AG09309 (cell line): ENCODE measurements at regions not wholly inside any gene's neighbourhood (a gene's known extent, or its start where the extent isn't known, plus 50 kb on each side); places are given as distances from the start of the nearest gene placed in this dataset.
"Not testable (repeated sequence)": the region's sequence is repeated elsewhere in the genome, so short reads cannot be mapped to it uniquely, and the experiment has no call there.

Experiments
- DNase-seq: peaks from one replicate; pipeline ENCODE4 v3.0.0-alpha.2; 2010; ENCODE audit warnings: low read depth
- H3K4me3 ChIP-seq: 2 replicates; pipeline ENCODE4 v1.5.1; 2011; ENCODE audit warnings: mild to moderate bottlenecking, low read depth, low read length, moderate library complexity; ENCODE audit not compliant: control insufficient read depth
- CTCF ChIP-seq: IDR thresholded peaks from 2 replicates; pipeline ENCODE4 v1.5.1; 2011; ENCODE audit warnings: mild to moderate bottlenecking, low read depth, low read length, inconsistent platforms; ENCODE audit not compliant: insufficient read depth, control insufficient read depth; ENCODE audit errors: missing control alignments

DNA sequence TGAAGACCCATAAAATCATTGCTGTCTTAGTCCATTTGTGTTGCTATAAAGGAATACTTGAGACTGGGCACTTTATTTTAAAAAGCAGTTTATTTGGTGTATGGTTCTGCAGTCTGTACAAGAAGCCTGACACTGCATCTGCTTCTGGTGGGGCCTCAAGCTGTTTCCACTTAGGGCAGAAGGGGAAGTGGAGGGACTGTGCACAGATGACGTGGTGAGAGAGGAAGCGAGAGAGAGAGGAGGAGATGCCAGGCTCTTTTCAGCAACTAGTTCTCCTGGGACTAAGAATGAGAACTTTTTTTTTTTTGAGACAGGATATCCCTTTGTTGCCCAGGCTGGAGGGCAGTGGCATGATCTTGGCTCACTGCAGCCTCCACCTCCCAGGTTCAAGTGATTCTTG, 171.9 kb downstream of the NPIPA7 start:
- DNase-seq, H3K4me3 ChIP-seq: not testable (repeated sequence)

DNA sequence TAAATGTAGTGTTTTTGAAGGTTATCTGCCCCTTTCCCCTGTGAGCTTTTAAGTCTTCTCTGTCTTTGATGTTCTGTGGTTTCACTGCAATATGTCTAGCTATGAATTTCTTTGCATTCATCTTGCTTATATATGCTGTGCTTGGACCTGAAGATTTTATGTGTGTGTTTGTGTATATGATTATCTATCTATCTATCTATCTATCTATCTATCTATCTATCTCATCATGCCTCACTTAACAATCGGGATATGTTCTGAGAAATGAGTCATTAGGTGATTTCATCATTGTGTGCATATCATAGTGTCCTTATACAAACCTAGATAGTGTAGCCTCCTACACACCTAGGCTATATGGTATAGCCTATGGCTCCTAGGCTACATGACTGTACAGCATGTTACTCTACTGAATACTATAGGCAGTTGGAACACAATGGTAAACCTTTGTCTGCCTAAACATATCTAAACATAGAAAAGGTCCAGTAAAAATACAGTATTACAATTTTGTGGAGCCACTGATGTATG, 173.9 kb downstream of the NPIPA7 start:
- H3K4me3 ChIP-seq, DNase-seq: not testable (repeated sequence)

GRCh38 chr16:16559179-16559740, 180.3 kb downstream of the NPIPA7 start:
- not testable (repeated sequence) for DNase-seq

DNA sequence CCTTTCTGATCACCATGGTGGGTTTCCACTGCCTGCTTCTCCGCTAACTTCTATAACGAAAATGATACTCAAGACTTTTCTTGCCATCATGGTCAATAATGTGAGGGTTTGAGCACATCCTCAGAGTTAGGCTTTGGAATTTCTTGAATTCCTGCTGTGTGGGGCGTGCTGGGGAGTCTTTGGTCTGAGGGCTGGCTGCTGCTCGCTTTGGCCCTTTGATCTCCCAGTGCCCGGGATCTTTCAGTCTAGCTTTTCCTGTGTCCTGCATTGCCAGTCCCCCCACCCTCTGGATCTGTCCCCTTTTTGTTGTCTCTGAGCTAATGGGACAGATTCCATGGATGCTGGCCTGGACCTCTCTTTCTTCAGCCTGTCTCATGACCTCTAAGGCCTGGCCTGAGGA, 182.6 kb downstream of the NPIPA7 start:
- H3K4me3 ChIP-seq, DNase-seq: not testable (repeated sequence)

More at GRCh38 chr16:16559179-16559740, 180.3 kb downstream of the NPIPA7 start:
- H3K4me3 ChIP-seq: not testable (repeated sequence)

- not testable (repeated sequence) for DNase-seq
These were observed 185.0 kb downstream of the NPIPA7 start for GRCh38 chr16:16563962-16564361.

GRCh38 chr16:16565326-16565725, 186.4 kb downstream of the NPIPA7 start:
- not testable (repeated sequence) for H3K4me3 ChIP-seq, DNase-seq

More at GRCh38 chr16:16563962-16564361, 185.0 kb downstream of the NPIPA7 start:
- not testable (repeated sequence) for H3K4me3 ChIP-seq

DNA sequence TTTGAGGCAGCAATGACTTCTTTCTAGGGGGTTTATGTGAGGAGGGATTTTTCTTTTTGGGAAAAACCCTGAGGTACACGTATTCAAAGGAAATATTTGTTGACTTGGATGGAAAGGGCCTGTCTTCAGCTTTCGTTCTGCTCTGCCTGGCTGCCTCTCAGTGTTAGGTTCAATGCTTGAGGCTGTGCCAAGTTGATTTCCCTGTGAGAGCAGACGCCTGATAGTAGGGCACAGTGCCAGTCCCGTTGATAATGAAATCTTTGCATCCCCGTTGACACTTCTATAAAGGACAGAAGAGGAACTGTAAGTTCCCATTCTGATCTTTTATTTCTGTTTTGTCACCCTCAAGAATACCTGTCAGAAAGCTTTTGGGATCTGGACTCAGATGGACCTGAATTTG, 191.1 kb downstream of the NPIPA7 start:
- not testable (repeated sequence) for H3K4me3 ChIP-seq, DNase-seq

GRCh38 chr16:16570874-16571273, 191.9 kb downstream of the NPIPA7 start:
- H3K4me3 ChIP-seq, DNase-seq: not testable (repeated sequence)

DNA sequence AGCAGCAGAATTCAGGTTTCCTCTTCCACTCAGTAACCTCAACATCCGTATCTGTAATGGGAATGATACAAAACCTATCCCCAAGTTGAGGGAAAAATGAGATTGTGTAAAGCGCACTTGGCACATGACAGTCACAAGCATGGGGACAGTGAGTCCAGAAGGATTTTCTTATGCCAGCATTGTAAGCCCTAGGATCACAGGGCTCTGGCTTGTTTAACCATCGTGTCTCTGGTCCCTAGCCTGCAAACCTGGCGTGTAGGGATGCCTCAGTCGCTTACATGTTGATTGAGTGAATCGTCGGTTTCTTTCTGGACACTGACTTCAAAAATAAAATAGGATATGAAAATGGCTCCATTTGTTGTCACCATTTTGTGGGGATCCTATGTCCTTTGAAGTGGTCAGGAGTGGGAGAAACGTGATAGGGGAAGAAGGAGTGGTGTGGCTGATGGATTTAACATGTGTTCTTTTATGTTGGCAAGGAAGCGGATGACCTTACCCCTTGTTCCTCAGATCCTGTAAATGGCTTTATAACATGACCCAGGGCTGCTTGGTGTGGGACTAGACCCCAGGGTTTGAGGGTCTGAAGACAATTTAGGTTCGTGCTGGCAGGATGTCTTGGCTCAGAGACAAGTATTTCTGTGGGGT, 193.3 kb downstream of the NPIPA7 start:
- not testable (repeated sequence) for DNase-seq, H3K4me3 ChIP-seq

DNA sequence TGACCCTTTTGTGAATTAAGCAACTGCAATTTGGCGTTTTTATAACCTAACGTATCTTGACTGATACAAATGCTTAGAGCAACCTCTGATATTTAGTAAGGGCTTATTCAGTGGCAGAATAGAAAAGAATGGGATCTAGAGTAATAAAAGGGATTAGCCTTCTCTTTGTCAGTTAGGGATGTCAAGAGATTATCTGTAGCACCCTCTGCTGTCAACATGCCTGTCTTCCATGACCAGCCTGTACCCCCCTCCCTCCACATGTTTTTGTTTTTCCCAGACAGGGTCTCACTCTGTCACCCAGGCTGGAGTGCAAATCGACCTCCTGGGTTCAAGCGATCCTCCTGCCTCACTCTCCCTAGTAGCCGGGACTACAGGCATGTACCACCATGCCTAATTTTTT, 198.1 kb downstream of the NPIPA7 start:
- DNase-seq, H3K4me3 ChIP-seq: not testable (repeated sequence)

- TF ChIP-seq CTCF: no peak
- DNase-seq: no peak
- no peak overlapping the region for H3K4me3 ChIP-seq
These were observed 199.8 kb downstream of the NPIPA7 start for GRCh38 chr16:16578701-16579100.

DNA sequence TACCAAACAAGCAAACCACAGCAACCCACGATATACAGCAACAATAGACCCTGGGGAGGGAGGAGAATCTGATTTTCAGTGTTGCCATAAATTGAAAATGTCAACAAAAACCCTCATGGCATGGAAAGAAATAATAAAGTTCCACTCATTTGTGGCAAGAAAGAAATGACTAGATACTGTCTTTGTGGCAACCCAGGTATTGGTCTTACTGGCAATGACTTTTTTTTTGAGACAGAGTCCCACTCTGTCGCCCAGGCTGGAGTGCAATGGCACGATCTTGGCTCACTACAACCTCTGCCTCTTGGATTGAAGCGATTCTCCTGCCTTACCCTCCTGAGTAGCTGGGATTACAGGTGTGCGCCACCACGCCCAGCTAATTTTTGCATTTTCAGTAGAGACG, 204.0 kb downstream of the NPIPA7 start:
- not testable (repeated sequence) for DNase-seq

DNA sequence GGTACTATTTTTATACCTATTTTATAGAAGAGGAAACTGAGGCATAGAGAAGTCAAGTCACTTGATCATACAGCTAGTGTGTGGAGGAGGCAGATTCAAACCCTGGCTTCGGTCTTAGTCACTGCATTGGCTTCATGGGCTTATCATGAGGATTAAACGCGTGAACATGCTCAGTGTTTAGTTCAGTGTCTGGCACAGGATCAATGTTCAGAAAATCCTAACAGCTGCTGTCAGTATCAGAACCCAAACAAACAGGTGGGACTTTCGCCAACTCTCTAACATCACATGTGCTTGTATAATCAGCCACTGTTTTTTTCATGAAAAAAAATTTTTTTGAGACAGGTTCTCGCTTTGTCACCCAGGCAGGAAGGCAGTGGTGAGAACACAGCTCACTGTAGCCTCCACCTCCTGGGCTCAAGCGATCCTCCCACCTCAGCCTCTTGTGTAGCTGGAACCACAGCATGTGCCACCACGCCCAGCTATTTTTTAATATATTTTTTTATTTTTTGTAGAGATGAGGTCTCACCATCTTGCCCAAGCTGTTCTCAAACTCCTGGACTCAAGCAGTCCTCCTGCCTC, 207.2 kb downstream of the NPIPA7 start:
- H3K4me3 ChIP-seq, DNase-seq: not testable (repeated sequence)

More for the DNA sequence above, 204.0 kb downstream of the NPIPA7 start:
- H3K4me3 ChIP-seq: not testable (repeated sequence)

- not testable (repeated sequence) for H3K4me3 ChIP-seq, DNase-seq
These were observed 208.0 kb downstream of the NPIPA7 start for GRCh38 chr16:16586969-16587368.

GRCh38 chr16:16588436-16588835, 209.5 kb downstream of the NPIPA7 start:
- H3K4me3 ChIP-seq, DNase-seq: not testable (repeated sequence)

GRCh38 chr16:16590654-16591318, 211.8 kb downstream of the NPIPA7 start:
- not testable (repeated sequence) for DNase-seq, H3K4me3 ChIP-seq
